Upper lobe of right lung (tissue), 1 donor: ENCODE measurements at regions not wholly inside any gene's neighbourhood (a gene's known extent, or its start where the extent isn't known, plus 50 kb on each side); places are given as distances from the start of the nearest gene placed in this dataset.

Source experiments
- ATAC-seq: fragments of 200-7000 bp; cut with Tn5 transposase; one replicate; pipeline ENCODE4 v1.9.1; 2020; ENCODE audit warnings: mild to moderate bottlenecking, moderate library complexity
- DNase-seq: peaks from one replicate; pipeline ENCODE4 v3.0.0-alpha.2; 2020
- H3K27ac ChIP-seq: fragments of 200-600 bp; one replicate; pipeline ENCODE4 v1.8.0; 2022
- H3K27me3 ChIP-seq: fragments of 200-600 bp; one replicate; pipeline ENCODE4 v1.8.0; 2022; ENCODE audit warnings: mild to moderate bottlenecking
- H3K36me3 ChIP-seq: fragments of 200-600 bp; one replicate; pipeline ENCODE4 v1.8.0; 2022
- H3K4me1 ChIP-seq: fragments of 200-600 bp; one replicate; pipeline ENCODE4 v1.8.0; 2022
- H3K4me3 ChIP-seq: fragments of 200-600 bp; one replicate; pipeline ENCODE4 v1.8.0; 2022; ENCODE audit warnings: mild to moderate bottlenecking
- H3K9me3 ChIP-seq: fragments of 200-600 bp; one replicate; pipeline ENCODE4 v1.8.0; 2022
- CTCF ChIP-seq: fragments of 200-600 bp; IDR thresholded peaks from one replicate; pipeline ENCODE4 v1.8.0; 2022; ENCODE audit warnings: antibody characterized with exemption
- intact Hi-C: fragments of 100-400 bp; cut with DNase I; formaldehyde crosslinking; loops from one replicate; pipeline ENCODE4 v1.11.0; 2022
- donor health status: DM: no; HTN: yes; CAD: no; lungs with severe emphysema.

DNA sequence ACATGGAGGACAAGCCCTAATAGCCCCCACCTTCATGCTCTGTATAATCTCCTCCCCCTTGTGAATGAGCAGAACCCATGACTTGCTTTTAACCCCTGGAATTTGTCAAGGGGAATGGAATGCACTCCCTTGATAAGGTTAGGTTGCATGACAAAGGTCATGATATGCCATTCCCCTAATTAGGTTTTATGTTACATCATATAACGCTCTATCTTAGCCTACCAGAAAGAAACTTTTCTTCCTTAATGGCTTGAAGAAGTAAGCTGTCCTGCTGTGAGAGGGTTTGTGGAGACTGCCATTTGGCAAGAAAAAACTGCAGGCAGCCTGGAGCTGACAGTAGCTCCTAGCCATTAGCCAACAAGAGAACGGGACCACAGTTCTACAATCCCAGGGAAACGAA lies 399.8 kb upstream of the MAD2L1 start:
- ATAC-seq (no peak), DNase-seq (no peak)
- H3K27me3 ChIP-seq, result no peaks in the 10 kb centered on the region
- H3K36me3 ChIP-seq, result no peaks in the 10 kb centered on the region
- no peaks in the 10 kb centered on the region for H3K4me1 ChIP-seq
- intact Hi-C loops, result no loop called here
- H3K27ac ChIP-seq, result no peak overlapping the region
- H3K9me3 ChIP-seq, result no peaks in the 10 kb centered on the region
- TF ChIP-seq CTCF, result no peak
- no peak overlapping the region for H3K4me3 ChIP-seq

DNA sequence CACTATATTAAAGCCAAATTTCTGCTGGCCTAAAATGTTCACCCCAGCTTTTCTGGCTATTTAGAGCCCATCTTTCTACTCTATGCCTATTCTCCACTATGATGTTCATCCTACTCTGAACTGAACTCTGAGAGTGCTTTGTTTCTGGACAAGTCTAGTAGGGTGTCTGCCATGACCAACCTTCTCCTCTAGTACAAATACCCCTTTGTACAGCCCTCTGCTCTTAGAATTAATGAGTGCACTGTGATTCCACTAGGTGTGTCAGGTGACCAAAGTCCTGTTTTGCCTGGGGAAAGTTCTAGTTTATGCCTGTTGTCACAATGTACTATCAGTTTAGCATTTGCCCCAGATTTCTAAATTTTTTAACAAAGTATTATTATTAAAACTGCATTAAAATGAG lies 388.1 kb upstream of the MAD2L1 start:
- Histone ChIP-seq H3K27me3 (no peaks in the 10 kb centered on the region), H3K9me3 (no peaks in the 10 kb centered on the region), H3K4me3 (no peak overlapping the region), H3K36me3 (no peaks in the 10 kb centered on the region), H3K4me1 (no peaks in the 10 kb centered on the region), H3K27ac (no peak overlapping the region)
- ATAC-seq, result no peak
- intact Hi-C loops, result no loop called here
- DNase-seq, result no peak
- TF ChIP-seq CTCF, result no peak

- Histone ChIP-seq H3K27me3 (no peaks in the 10 kb centered on the region), H3K4me3 (no peak overlapping the region), H3K4me1 (no peaks in the 10 kb centered on the region), H3K9me3 (no peaks in the 10 kb centered on the region), H3K36me3 (no peaks in the 10 kb centered on the region), H3K27ac (no peak overlapping the region)
- no peak for DNase-seq
- intact Hi-C loops, result no loop called here
- TF ChIP-seq CTCF, result no peak
- ATAC-seq, result no peak
Measured at GRCh38 chr4:120452536-120452935, 385.9 kb upstream of the MAD2L1 start.

GRCh38 chr4:120452001-120452400 lies 385.4 kb upstream of the MAD2L1 start:
- TF ChIP-seq CTCF, result no peak
- no peak for DNase-seq
- Histone ChIP-seq H3K36me3 (no peaks in the 10 kb centered on the region), H3K27ac (no peak overlapping the region), H3K27me3 (no peaks in the 10 kb centered on the region), H3K9me3 (no peaks in the 10 kb centered on the region), H3K4me1 (no peaks in the 10 kb centered on the region), H3K4me3 (no peak overlapping the region)
- ATAC-seq, result no peak
- intact Hi-C loops, result no loop called here

DNA sequence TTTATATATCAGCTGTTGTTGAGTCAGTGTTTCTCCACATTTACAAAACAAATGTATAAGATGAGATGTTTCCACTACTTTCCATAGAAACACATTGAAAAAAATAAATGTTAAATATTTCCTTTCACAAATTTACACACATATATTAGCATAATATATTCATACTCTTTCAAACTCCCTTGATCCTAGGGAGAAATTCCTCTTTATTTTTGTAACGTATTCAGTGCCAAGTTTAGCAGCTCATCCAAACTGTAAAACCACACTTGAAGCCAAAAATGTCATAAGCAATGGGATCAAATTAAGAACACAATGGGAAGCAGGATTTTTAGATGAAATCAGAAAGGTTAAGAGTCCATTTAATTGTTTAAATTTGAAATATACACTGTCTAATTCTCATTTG lies 381.1 kb upstream of the MAD2L1 start:
- Histone ChIP-seq H3K36me3 (no peaks in the 10 kb centered on the region), H3K4me3 (no peak overlapping the region), H3K4me1 (no peaks in the 10 kb centered on the region), H3K27me3 (no peaks in the 10 kb centered on the region), H3K9me3 (no peaks in the 10 kb centered on the region), H3K27ac (no peak overlapping the region)
- intact Hi-C loops, result no loop called here
- ATAC-seq, result no peak
- TF ChIP-seq CTCF, result no peak
- no peak for DNase-seq

GRCh38 chr4:120446051-120446567 lies 379.5 kb upstream of the MAD2L1 start:
- H3K27me3 ChIP-seq, result no peaks in the 10 kb centered on the region
- ATAC-seq (no peak), DNase-seq (no peak)
- intact Hi-C loops, result no loop called here
- no peak overlapping the region for H3K4me3 ChIP-seq
- no peak overlapping the region for H3K27ac ChIP-seq
- H3K4me1 ChIP-seq, result no peaks in the 10 kb centered on the region
- H3K36me3 ChIP-seq, result no peaks in the 10 kb centered on the region
- H3K9me3 ChIP-seq, result no peaks in the 10 kb centered on the region
- TF ChIP-seq CTCF, result no peak
